Thyroid gland (tissue), 4 donors: ENCODE measurements at regions not wholly inside any gene's neighbourhood (a gene's known extent, or its start where the extent isn't known, plus 50 kb on each side); places are given as distances from the start of the nearest gene placed in this dataset.

Experiments
- CTCF ChIP-seq, 6 experiments: fragments of 200-600 bp in 3 of 6; fragments of 450-650 bp in 3 of 6; sonication (generic) in 3 of 6; IDR thresholded peaks; one replicate each; pipeline ENCODE4 v1.5.1; 2016 to 2019; ENCODE audit warnings: antibody characterized with exemption in 6 of 6, mild to moderate bottlenecking in 2 of 6, inconsistent platforms in 1 of 6, moderate library complexity in 1 of 6
- POLR2A ChIP-seq, 2 donors: fragments of 450-650 bp; IDR thresholded peaks; one replicate each; pipeline ENCODE4 v1.6.1; 2017; ENCODE audit warnings: antibody characterized with exemption in 2 of 2, mild to moderate bottlenecking in 2 of 2, moderate library complexity in 1 of 2

- TF ChIP-seq POLR2A (IDR thresholded peaks at IDR 0.05) = no peak
- no peak for TF ChIP-seq CTCF (IDR thresholded peaks at IDR 0.05)
These were observed 158.2 kb downstream of the BMP7 start for GRCh38 chr20:57108218-57108617.
